ENCODE measurements at regions not wholly inside any gene's neighbourhood (a gene's known extent, or its start where the extent isn't known, plus 50 kb on each side); places are given as distances from the start of the nearest gene placed in this dataset.

DNA sequence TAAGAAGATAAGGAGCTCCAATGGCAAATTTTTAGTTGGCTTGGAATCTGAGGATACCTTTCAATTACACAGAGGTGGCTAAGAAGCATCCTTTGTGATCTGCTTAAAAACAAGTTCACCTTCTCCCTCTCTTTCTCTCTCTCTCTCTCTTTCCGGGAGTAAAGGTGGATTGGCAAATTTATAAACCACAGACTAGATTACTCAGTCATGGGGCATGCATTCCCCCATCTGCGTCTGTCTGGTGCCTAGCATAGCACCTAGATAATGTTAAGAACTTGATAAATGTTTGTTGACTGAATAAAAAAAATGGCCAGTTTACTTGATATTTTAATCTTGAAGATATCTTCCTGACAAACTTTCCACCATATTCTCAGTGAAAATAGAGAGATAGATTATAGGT, 312.3 kb downstream of the CDC5L start:
- TF ChIP-seq, protein P1, sequence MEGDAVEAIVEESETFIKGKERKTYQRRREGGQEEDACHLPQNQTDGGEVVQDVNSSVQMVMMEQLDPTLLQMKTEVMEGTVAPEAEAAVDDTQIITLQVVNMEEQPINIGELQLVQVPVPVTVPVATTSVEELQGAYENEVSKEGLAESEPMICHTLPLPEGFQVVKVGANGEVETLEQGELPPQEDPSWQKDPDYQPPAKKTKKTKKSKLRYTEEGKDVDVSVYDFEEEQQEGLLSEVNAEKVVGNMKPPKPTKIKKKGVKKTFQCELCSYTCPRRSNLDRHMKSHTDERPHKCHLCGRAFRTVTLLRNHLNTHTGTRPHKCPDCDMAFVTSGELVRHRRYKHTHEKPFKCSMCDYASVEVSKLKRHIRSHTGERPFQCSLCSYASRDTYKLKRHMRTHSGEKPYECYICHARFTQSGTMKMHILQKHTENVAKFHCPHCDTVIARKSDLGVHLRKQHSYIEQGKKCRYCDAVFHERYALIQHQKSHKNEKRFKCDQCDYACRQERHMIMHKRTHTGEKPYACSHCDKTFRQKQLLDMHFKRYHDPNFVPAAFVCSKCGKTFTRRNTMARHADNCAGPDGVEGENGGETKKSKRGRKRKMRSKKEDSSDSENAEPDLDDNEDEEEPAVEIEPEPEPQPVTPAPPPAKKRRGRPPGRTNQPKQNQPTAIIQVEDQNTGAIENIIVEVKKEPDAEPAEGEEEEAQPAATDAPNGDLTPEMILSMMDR (IDR thresholded peaks at IDR 0.05): no peak
- TF ChIP-seq POLR2A (IDR thresholded peaks at IDR 0.05): no peak
- TF ChIP-seq EP300 (IDR thresholded peaks at IDR 0.05): no peak
